Skin epidermis (tissue), 12 donors: ENCODE measurements at regions not wholly inside any gene's neighbourhood (a gene's known extent, or its start where the extent isn't known, plus 50 kb on each side); places are given as distances from the start of the nearest gene placed in this dataset.
"Not testable (repeated sequence)": the region's sequence is repeated elsewhere in the genome, so short reads cannot be mapped to it uniquely, and the experiment has no call there.

ENCODE experiments used
- H3K27ac ChIP-seq, 21 experiments: fragments of 200-600 bp; sonication (generic) in 11 of 21; one replicate each; pipeline ENCODE4 v1.5.0; 2020; ENCODE audit warnings: mild to moderate bottlenecking in 3 of 21, inconsistent platforms in 2 of 21, moderate library complexity in 2 of 21
- H3K4me3 ChIP-seq, 7 experiments: fragments of 200-600 bp; sonication (generic) in 2 of 7; one replicate each; pipeline ENCODE4 v1.5.0; 2020; ENCODE audit warnings: inconsistent platforms in 2 of 7, mild to moderate bottlenecking in 2 of 7, moderate library complexity in 1 of 7

DNA sequence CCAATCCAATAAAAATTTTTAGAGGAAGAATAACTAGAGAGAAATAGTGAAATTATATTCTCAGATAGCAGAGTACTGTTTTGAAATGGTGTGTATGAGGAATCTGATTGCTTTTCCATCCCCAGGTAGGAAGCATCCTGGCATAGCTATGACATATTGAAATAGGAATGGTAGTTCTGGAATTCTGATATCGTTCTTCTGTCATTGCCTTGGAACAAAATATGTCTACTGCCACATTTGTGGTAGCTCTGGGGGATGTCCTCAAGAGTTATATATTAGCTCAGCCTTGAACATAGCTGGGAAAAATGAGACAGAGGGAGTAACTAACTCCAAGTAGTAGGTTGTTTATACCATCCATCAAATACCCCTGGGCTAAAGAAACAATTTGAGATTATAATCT is 950.7 kb downstream of the MCTP2 start:
- Histone ChIP-seq H3K27ac (no peak overlapping the region), H3K4me3 (no peak overlapping the region)

- Histone ChIP-seq H3K4me3 (no peak overlapping the region), H3K27ac (no peak overlapping the region)
These were observed 961.6 kb downstream of the MCTP2 start for GRCh38 chr15:95192923-95193322.

- no peak overlapping the region for H3K4me3 ChIP-seq
- no peak overlapping the region for H3K27ac ChIP-seq
These were observed 963.4 kb downstream of the MCTP2 start for GRCh38 chr15:95194746-95195145.

- no peak overlapping the region for H3K4me3 ChIP-seq
- H3K27ac ChIP-seq: no peak overlapping the region
These were observed 965.0 kb downstream of the MCTP2 start for GRCh38 chr15:95196176-95196915.

- Histone ChIP-seq H3K4me3 (no peak overlapping the region), H3K27ac (no peak overlapping the region)
These were observed 971.4 kb downstream of the MCTP2 start for GRCh38 chr15:95202569-95203349.

GRCh38 chr15:95205077-95205476 is 973.7 kb downstream of the MCTP2 start:
- Histone ChIP-seq H3K27ac (no peak overlapping the region), H3K4me3 (no peak overlapping the region)

DNA sequence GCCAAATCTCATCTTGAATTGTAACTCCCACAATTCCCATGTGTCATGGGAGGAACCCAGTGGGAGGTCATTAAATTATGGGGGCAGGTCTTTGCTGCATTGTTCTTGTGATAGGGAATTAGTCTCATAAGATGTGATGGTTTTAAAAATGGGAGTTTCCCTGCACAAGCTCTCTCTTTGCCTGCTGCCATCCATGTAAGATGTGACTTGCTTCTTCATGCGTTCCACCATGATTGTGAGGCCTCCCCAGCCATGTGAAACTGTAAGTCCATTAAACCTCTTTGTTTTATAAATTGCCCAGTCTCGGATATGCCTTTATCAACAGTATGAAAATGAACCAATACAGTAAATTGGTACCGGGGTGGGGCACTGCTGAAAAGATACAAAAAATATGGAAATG is 974.5 kb downstream of the MCTP2 start:
- not testable (repeated sequence) for H3K4me3 ChIP-seq, H3K27ac ChIP-seq

DNA sequence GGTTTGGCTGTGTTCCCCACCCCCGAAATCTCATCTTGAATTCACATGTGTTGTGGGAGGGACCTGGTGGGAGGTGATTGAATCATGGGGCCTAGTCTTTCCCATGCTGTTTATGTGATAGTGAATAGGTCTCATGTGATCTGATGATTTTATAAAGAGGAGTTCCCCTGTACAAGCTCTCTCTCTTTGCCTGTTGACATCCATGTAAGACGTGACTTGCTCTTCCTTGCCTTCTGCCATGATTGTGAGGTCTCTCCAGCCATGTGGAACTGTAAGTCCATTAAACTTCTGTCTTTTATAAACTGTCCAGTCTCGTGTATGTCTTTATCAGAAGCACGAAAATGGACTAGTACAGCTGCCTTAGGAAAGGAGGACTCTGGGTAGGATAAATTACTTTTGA is 976.7 kb downstream of the MCTP2 start:
- H3K4me3 ChIP-seq: no peak overlapping the region
- H3K27ac ChIP-seq: no peak overlapping the region

DNA sequence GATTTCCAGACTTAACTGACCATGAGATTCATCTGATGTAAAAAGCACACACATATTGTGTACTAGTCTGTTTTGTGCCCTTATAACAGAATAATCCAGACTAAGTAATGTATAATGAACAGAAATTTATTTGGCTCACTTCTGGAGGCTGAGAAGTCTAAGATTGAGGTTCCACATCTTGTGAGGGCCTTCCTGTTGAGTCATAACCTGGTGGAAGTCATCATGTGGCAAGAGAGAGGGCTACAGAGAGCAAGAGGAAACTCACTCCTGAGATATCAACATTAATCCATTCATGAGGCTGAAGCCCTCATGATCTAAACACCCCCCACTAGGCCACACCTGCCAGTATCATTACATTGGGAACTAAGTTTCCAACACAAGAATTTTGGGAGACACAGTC is 977.6 kb downstream of the MCTP2 start:
- no peak overlapping the region for H3K4me3 ChIP-seq
- H3K27ac ChIP-seq: no peak overlapping the region

DNA sequence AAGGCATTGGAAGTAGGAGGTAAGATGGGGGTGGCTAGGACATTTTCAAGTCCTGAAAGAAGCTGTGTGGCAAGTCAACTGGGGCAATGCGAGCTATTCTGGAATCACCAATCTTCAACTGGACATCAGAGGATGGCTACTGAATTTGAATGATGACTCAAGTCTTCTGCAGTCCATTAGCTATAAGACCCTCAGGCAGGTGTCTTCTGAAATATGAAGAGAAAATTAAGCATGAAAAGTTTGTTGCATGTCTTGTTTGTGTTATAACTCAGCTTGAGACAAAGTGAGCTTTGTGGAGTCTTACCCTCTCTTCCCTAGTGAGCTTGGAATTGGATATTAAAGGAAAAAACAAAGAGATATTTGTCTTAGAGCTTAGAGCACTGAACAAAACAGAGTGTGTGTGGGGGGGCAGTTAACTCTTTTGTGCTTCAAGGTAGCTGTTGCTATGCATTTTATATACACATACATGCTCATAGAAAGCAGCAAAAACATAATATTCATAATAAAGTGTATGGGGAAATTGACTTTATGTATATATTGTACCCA is 979.1 kb downstream of the MCTP2 start:
- no peak overlapping the region for H3K27ac ChIP-seq
- no peak overlapping the region for H3K4me3 ChIP-seq

DNA sequence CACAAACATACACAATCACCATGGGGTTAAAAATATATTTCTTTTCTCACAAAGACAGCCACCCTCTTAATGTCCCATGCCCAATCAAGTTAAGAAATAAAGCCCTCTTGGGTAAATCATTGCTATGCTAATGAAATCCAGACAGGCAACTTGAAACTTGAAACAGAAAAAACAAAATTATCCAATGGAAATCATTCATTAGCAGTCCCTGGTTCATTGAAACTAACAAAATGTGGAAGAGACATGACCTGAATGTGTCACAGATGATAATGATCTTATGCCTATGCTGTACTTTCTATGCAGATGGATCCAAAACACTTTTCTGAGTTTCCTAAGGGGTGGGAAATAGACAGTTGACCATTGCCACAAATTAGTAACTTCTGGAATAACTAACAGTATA is 983.7 kb downstream of the MCTP2 start:
- no peak overlapping the region for H3K4me3 ChIP-seq

DNA sequence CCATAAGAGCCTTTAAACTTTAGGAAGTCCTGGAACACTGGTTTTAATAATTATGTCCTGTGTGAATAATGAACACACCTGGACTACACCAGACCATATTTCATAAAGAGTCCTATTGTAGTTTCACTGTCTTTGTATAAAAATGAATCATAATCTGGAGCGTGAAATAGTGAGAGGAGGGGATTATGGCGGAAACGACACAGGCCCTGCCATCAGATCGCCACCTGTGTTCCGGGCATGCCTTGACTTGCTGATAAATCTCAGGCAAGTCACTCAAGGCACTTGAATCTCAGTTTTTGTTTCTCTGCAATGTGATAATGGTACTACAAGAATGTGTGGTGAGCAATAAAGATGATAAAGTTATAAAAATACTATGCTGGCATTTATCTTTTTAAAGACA is 995.5 kb downstream of the MCTP2 start:
- no peak overlapping the region for H3K4me3 ChIP-seq

More for the DNA sequence above, 983.7 kb downstream of the MCTP2 start:
- H3K27ac ChIP-seq: no peak overlapping the region

GRCh38 chr15:95227235-95227634 is 995.9 kb downstream of the MCTP2 start:
- H3K4me3 ChIP-seq: no peak overlapping the region
- no peak overlapping the region for H3K27ac ChIP-seq

More for the DNA sequence above, 995.5 kb downstream of the MCTP2 start:
- H3K27ac ChIP-seq: no peak overlapping the region

DNA sequence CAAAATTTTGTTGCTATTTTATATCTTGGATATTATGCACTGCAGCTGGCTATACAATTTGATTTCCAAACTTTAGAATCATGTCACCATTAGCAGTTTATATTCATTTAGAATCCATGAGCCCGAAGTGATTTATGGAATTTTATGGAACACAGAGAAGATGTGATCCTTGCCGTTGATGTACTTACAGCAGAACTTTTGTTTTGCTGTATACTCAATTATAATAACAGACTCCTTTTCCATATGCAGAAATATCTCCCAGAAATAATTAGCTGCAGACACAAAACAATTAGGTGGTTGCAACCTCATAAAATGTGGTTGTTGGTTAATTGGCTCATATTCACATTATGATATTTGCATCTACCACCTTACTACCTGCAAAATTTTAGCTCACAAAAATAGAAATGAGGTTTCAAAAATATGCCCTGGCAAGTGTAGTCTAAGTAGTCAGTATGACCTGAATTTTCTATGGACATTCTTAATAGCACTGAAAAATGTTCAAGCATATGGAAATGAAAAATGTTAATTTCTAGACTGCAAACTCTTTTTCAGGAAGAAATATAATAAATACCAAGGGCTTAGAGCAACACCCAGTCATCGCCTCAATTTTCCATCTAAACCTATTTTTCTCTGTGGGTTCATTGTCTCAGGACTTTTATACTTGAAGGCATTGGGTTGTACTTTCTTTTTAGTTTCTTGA is 997.6 kb downstream of the MCTP2 start:
- no peak overlapping the region for H3K4me3 ChIP-seq
- H3K27ac ChIP-seq: no peak overlapping the region

- Histone ChIP-seq H3K4me3 (no peak overlapping the region), H3K27ac (no peak overlapping the region)
These were observed 1003.7 kb downstream of the MCTP2 start for GRCh38 chr15:95235033-95235432.

DNA sequence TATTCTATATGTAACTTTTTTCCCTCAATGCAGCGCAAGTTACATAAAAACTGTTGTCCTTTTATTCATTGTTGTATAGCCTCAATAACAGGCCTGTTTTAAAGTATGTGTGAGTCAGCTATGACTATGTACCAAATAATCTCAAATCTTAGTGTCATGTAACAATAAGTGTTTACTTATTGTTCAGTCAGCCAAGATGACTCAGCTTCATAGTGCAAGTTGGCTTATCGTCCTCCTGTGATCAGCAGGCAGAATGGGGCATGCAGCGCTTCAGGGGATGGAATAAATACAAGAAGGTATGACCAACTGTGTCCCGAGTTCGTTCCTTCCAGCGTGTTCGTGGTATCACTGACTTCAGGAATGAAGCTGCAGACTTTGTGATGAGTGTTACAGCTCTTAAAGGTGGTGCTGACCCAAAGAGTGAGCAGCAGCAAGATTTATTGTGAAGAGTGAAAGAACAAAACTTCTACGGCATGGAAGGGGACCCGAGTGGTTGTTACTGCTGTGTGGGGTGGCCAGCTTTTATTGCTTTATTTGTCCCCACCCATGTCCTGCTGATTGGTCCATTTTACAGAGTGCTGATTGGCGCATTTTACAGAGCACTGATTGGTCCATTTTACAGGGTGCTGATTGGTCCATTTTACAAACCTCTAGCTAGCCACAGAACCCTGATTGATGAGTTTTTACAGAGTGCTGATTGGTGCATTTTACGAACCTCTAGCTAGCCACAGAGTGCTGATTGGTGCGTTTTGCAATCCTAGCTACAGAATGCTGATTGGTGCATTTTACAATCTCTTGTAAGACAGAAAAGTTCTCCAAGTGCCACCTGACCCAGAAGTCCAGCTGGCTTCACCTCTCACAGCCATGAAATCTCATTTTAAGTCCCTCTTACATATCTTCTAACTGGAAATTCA is 1016.0 kb downstream of the MCTP2 start:
- Histone ChIP-seq H3K27ac (no peak overlapping the region), H3K4me3 (no peak overlapping the region)

GRCh38 chr15:95249524-95249923 is 1018.2 kb downstream of the MCTP2 start:
- no peak overlapping the region for H3K27ac ChIP-seq
- no peak overlapping the region for H3K4me3 ChIP-seq

- Histone ChIP-seq H3K27ac (no peak overlapping the region), H3K4me3 (no peak overlapping the region)
These were observed 1021.0 kb downstream of the MCTP2 start for GRCh38 chr15:95252404-95252803.

- Histone ChIP-seq H3K4me3 (no peak overlapping the region), H3K27ac (no peak overlapping the region)
These were observed 1022.9 kb downstream of the MCTP2 start for GRCh38 chr15:95254263-95254662.
